GM13977 (cell line): ENCODE measurements at regions not wholly inside any gene's neighbourhood (a gene's known extent, or its start where the extent isn't known, plus 50 kb on each side); places are given as distances from the start of the nearest gene placed in this dataset.

Source experiments
- DNase-seq: peaks from one replicate; pipeline ENCODE4 v3.0.0; 2012; ENCODE audit warnings: low spot score
- in situ Hi-C: fragments of 300-500 bp; cut with MboI; formaldehyde crosslinking; loops from one replicate; pipeline ENCODE4 v1.12.0; 2022; ENCODE audit warnings: low sequenced_read_pairs, low pct_unique_long_range_greater_than_20kb, mixed read lengths, inconsistent platforms; ENCODE audit not compliant: unreplicated experiment
- TF ChIP-seq, protein P1 (sequence below): IDR thresholded peaks from 2 replicates; pipeline ENCODE4 v1.5.1; 2012; ENCODE audit warnings: mild to moderate bottlenecking, control low read depth; ENCODE audit not compliant: insufficient read depth; ENCODE audit errors: extremely low read depth, missing control alignments

DNA sequence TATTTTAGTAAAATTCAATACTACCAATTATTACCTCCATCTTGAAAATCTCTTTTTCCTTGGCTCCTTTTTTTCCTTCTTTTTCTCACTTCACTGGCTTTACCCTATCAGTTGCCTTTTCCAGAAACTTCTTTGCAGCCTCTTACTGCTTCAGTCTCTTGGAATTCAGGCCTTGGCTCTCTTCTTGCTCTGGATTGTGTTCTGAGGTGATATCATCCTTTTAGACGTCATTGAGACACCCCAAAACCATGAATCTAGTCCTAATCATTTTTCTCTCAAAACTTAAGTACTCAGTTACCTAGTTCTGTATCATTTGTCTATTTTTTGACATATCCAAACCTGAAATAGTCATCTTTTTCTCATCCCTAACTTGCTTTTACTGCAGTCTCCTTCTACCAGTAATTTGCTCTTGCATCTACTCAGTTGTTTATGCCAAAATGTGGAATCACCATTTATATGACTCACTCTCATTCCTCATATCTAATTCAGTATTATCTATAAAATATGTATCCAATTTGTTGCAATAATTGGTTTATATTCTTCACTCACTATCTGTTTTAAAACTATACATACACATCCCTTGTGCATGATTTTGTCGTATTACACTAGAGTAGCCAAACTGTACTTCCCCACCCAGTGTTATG is 703.2 kb upstream of the CCDC54 start:
- no peak for DNase-seq
- in situ Hi-C loops: no loop called here
- TF ChIP-seq, protein P1, sequence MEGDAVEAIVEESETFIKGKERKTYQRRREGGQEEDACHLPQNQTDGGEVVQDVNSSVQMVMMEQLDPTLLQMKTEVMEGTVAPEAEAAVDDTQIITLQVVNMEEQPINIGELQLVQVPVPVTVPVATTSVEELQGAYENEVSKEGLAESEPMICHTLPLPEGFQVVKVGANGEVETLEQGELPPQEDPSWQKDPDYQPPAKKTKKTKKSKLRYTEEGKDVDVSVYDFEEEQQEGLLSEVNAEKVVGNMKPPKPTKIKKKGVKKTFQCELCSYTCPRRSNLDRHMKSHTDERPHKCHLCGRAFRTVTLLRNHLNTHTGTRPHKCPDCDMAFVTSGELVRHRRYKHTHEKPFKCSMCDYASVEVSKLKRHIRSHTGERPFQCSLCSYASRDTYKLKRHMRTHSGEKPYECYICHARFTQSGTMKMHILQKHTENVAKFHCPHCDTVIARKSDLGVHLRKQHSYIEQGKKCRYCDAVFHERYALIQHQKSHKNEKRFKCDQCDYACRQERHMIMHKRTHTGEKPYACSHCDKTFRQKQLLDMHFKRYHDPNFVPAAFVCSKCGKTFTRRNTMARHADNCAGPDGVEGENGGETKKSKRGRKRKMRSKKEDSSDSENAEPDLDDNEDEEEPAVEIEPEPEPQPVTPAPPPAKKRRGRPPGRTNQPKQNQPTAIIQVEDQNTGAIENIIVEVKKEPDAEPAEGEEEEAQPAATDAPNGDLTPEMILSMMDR: no peak

DNA sequence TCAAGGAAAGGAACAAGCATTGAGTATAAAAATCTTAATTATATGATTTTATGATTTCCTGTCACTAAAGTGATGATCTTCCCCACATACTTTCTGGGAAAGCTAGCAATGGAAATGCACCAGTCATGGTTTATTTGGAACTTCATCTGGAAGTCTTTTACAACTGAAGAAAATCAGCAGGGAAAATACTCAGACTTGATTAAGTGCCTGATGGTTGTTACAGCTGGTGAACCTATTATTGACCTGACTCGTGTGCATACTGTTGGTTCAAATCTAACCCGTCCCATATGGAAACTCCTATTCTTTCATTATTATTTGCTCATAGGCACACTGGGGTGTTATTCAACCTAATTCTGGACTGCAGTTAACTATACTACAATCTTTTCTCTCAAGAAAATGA is 701.8 kb upstream of the CCDC54 start:
- in situ Hi-C loops: no loop called here
- TF ChIP-seq, protein P1: no peak
- no peak for DNase-seq

- TF ChIP-seq, protein P1: no peak
- in situ Hi-C loops: no loop called here
- no peak for DNase-seq
Observed at GRCh38 chr3:106678657-106679390, 698.4 kb upstream of the CCDC54 start.

DNA sequence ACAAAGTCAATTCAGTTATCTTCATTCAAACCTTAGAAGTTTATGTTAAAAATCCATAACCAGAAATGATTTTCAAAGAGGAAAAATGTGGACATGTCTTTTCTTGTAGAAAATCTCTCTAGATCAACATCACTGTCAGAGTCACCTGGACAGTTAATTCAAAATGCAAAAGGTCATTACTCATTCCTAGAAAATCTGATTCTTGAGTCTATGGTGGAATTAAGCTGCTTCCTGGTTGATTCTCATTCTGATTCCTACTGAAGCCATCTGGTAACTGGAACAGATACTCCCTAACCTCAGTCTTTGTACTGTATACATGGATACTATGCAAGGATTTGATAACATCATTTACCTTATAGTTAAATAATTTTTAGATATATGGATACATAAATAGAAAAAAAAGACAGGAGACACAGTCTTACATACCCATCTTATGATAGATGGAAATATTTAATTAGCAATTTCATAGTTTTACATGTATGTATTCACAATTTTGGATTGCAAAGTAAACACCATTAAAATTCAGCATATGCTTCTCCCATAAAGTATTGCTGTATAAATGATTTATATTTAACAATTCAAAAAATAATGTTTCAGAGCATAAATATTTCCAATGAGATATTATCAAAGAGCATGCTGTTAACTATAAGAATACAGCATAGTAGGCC is 693.2 kb upstream of the CCDC54 start:
- in situ Hi-C loops: no loop called here
- TF ChIP-seq, protein P1: no peak
- no peak for DNase-seq

DNA sequence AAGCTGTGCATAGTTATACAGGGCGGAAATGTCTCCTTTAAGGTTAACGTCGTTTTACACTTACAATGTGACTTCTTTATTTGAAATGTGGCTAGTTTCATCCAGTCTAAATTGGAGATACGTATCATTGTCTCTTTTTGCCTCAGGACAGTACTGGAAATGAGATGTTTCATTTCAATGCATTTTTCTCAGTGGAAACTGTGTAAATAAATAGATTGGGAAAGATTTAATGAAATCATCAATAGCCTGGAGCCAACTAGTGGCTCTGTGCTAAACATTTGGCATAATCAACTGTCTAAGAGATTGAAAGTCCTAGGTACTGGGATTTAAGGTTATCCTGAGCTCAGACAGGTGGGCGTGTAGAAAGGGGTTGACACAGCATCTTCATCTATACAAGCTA is 691.5 kb upstream of the CCDC54 start:
- no peak for DNase-seq
- in situ Hi-C loops: no loop called here
- TF ChIP-seq, protein P1: no peak

DNA sequence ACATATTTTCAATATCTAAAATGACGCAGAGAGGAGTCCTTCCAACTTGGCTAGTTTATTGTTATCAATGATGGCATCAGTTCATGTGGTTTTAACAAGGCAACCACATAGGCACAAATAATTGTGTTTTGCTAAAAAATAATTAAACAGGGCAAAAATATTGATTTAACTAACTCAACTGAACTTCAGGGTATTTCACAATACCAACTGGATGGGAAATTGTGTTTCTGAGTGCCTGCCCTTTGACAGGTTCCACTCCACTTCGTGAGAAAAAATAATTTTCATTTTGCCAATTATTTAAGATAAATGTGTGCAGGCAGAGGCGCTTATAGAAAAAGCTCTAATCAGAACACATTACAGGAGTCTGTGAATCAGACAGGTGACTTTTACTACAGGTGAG is 689.3 kb upstream of the CCDC54 start:
- TF ChIP-seq, protein P1: no peak
- in situ Hi-C loops: no loop called here
- no peak for DNase-seq
